GM12872 (cell line): ENCODE measurements at regions not wholly inside any gene's neighbourhood (a gene's known extent, or its start where the extent isn't known, plus 50 kb on each side); places are given as distances from the start of the nearest gene placed in this dataset.

Experiments used
- TF ChIP-seq, protein P1 (sequence below): IDR thresholded peaks from 3 replicates; pipeline ENCODE4 v1.5.1; 2011; ENCODE audit warnings: low read depth, mild to moderate bottlenecking, low read length, moderate library complexity; ENCODE audit not compliant: insufficient read depth

DNA sequence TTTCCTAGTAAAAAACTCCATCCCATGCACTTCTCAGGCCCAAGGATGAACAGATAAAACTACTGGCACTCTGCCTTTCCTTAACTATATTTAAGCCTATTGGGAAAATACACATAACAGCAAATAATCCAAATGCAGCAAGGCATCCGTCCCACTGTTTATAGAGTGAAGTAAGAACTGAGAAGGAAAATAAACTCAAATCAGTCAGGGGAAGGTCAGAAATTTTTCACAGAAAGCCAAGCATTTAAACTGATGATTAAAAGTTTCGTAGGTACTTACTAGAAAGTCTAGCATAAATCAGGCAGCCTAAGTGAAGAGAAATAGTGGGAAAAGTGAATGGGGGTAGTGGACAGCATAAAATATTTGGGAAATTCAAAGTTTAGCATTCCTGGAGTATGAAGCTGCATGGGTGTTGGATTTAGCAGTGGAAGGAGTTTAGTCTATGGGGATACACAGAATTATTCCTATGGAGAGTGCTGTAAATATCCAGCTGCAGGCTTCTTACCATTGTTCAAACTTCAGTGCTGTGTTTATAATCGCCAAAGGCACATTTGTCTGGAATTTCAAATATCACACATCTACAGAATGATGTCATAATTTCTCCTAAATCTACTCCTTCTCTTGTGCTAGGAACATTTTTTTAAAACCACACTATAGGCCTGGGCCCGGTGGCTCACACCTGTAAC lies 1131.0 kb upstream of the GOT2 start:
- TF ChIP-seq, protein P1, sequence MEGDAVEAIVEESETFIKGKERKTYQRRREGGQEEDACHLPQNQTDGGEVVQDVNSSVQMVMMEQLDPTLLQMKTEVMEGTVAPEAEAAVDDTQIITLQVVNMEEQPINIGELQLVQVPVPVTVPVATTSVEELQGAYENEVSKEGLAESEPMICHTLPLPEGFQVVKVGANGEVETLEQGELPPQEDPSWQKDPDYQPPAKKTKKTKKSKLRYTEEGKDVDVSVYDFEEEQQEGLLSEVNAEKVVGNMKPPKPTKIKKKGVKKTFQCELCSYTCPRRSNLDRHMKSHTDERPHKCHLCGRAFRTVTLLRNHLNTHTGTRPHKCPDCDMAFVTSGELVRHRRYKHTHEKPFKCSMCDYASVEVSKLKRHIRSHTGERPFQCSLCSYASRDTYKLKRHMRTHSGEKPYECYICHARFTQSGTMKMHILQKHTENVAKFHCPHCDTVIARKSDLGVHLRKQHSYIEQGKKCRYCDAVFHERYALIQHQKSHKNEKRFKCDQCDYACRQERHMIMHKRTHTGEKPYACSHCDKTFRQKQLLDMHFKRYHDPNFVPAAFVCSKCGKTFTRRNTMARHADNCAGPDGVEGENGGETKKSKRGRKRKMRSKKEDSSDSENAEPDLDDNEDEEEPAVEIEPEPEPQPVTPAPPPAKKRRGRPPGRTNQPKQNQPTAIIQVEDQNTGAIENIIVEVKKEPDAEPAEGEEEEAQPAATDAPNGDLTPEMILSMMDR, result no peak

DNA sequence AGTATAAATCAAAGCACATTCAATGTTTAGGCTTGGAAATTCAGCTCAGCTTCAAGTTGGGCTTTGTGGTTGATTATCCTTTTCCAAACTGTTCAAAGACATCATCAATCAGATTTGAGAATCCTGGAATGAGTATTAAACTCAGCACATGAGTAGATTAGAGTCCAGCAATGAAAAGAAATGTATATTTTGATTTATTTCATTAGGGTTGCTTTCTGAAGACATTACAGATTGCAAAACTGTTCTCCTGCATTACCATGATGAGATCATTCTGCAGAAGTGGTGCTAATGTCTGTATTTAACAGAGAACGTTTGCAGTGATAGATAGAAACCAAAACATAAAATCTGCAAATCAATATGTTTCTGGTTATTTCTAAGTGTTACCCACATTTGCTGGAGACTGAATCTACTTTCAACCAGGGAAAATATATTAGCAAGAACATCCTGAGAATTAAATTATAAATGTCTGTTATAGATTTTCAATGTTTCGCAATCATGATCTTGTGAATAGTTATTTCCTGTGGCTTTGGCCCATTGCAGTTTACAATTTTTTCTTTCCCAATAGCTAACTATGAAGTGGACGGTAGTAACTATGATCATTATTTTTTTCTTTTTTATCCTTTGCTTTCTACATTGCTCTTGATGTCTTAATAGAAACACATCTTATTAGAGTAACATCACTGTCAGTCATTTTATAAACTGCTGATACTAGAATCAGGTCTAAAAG lies 1125.7 kb upstream of the GOT2 start:
- TF ChIP-seq, protein P1, result no peak

DNA sequence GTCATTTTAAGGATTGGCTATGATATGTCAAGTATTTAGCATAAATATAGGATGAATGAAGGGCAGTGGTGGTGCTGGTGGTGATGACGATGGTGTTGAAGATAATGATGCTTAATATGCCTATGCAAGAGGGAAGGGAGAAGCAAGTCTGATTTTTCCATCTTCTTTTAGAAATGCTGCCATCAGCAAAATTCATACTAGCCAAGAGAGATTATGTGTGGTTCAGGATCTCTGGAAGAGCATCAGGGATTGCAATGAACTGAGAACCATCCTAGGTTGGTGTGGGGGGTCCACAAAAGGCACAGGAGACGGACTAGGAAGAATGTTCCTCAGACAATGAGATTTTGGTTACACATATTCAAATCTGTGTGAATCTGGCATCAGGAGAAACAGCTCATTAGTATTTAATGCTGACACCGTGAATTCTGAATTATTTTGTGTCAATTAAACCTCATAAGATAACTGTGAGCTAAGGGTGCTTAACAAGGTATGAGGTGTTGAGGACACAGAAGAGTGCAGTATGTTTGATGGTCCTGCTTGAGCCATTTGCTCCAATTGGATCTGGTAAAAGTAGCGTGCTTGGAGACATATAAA lies 1120.8 kb upstream of the GOT2 start:
- TF ChIP-seq, protein P1, result no peak

DNA sequence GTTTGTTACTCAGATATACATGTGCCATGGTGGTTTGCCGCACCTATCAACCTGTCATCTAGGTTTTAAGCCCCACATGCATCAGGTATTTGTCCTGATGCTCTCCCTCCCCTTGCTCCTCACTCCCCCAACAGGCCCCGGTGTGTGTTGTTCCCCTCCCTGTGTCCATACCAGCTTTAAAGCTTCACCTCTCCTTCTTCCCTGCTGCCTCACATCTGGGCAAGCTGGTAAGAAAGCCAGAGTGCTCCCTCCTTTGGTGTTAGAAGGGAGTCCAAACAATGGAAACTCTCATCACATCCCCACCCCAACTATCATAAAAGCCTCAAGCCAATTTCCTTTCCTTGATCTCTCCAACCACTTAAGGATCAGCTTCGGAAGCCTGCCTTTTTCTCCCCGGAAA lies 1115.6 kb upstream of the GOT2 start:
- TF ChIP-seq, protein P1, result no peak

DNA sequence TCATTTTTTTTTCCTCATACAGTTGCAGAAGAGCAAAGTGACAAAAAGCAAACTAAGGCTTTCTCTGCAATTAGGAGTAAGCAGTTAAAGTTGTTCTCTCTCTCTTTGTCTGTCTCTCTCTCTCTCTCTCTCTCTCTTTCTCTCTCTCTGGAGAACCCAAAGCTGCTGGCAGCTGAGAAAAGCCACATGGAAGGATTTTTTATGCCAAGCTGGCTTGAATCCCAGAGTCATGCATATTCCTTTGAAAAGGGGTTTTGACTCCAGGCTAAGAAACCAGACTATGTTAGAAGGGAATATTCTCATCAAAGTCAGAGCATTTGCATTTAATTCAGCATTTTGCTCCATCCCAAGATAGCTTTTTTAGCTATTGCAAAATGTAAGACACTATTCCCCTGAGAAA lies 1114.2 kb upstream of the GOT2 start:
- TF ChIP-seq, protein P1, result no peak

DNA sequence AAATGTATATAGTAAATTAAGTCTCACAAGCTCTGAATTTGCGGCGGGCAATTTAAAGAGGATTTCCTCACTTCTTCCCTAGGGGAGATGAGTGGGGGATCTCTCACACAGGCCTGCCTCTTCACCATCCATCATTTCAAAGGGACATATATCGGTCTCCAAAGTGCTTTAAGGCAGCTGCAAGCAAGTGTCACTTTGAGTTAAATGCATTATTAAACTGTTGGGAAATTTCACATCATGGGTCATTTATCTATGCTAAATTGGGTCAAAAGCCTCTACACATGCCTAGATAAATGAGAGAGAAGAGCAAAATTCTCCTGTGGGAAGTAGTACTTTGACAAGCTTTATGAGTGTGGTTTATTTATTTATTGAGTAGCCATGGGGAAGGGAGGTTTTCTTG lies 1106.1 kb upstream of the GOT2 start:
- TF ChIP-seq, protein P1, result no peak

DNA sequence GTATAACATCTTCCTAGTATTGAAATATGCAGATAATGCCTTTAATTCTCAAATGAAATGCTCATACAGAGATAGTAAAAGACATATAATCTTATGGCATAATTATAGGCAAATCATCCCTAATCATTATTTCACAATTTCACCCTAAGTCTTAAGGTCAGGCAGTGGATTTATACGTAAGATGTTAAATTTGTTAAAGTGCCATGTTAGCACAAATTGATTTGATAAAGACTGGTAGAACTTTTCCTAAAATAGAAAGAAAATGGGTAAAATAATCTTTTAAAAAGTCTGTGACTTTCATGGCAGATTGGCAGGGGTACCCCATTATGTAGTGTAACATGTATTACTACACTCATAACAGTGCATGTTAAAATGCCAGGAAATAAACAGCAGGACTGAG lies 1092.7 kb upstream of the GOT2 start:
- TF ChIP-seq, protein P1, result no peak
